Karpas-422 (cell line): ENCODE measurements at regions not wholly inside any gene's neighbourhood (a gene's known extent, or its start where the extent isn't known, plus 50 kb on each side); places are given as distances from the start of the nearest gene placed in this dataset.
"Not testable (repeated sequence)": the region's sequence is repeated elsewhere in the genome, so short reads cannot be mapped to it uniquely, and the experiment has no call there.

Experiments used
- DNase-seq: peaks from one replicate; pipeline ENCODE4 v3.0.0-alpha.2; 2015
- H2AFZ ChIP-seq: fragments of 200-600 bp; sonication (generic); 2 replicates; pipeline ENCODE4 v1.6.1; 2014; ENCODE audit warnings: antibody characterized with exemption, low read length, mixed read lengths
- H3K27ac ChIP-seq: fragments of 200-600 bp; sonication (generic); 2 replicates; pipeline ENCODE4 v1.5.1; 2014; ENCODE audit warnings: mild to moderate bottlenecking, low read length, moderate library complexity
- H3K27me3 ChIP-seq: fragments of 200-600 bp; sonication (generic); 2 replicates; pipeline ENCODE4 v1.6.1; 2014; ENCODE audit warnings: low read length, mixed read lengths
- H3K36me3 ChIP-seq: fragments of 200-600 bp; sonication (generic); 2 replicates; pipeline ENCODE4 v1.6.1; 2014; ENCODE audit warnings: low read length, mixed read lengths; ENCODE audit not compliant: insufficient read depth
- H3K4me1 ChIP-seq: fragments of 200-600 bp; sonication (generic); 2 replicates; pipeline ENCODE4 v1.6.1; 2014; ENCODE audit warnings: mild to moderate bottlenecking, low read length, mixed read lengths
- H3K4me2 ChIP-seq: fragments of 200-600 bp; sonication (generic); 2 replicates; pipeline ENCODE4 v1.6.1; 2014; ENCODE audit warnings: low read length, low read depth, mild to moderate bottlenecking; ENCODE audit not compliant: poor library complexity, severe bottlenecking
- H3K4me3 ChIP-seq: fragments of 200-600 bp; sonication (generic); 2 replicates; pipeline ENCODE4 v1.5.1; 2014; ENCODE audit warnings: mild to moderate bottlenecking, antibody characterized with exemption, low read length, mixed read lengths
- H3K79me2 ChIP-seq: fragments of 200-600 bp; sonication (generic); 2 replicates; pipeline ENCODE4 v1.6.1; 2014; ENCODE audit warnings: mild to moderate bottlenecking, low read length, mixed read lengths
- H3K9ac ChIP-seq: fragments of 200-600 bp; sonication (generic); 2 replicates; pipeline ENCODE4 v1.6.0; 2014; ENCODE audit warnings: low read length
- H3K9me2 ChIP-seq: fragments of 200-600 bp; sonication (generic), shearing (Covaris generic); replicated peaks from 2 replicates; pipeline ENCODE4 v1.6.0; 2014; ENCODE audit warnings: mild to moderate bottlenecking, low read length, moderate library complexity; ENCODE audit not compliant: insufficient read depth
- H3K9me3 ChIP-seq: fragments of 300-700, 200-600 bp; sonication (generic); 2 replicates; pipeline ENCODE4 v1.6.1; 2014; ENCODE audit warnings: low read length, mixed read lengths
- H4K20me1 ChIP-seq: fragments of 200-600 bp; sonication (generic); 2 replicates; pipeline ENCODE4 v1.6.1; 2014; ENCODE audit warnings: mild to moderate bottlenecking, antibody characterized with exemption, low read length, low read depth; ENCODE audit not compliant: insufficient read depth

DNA sequence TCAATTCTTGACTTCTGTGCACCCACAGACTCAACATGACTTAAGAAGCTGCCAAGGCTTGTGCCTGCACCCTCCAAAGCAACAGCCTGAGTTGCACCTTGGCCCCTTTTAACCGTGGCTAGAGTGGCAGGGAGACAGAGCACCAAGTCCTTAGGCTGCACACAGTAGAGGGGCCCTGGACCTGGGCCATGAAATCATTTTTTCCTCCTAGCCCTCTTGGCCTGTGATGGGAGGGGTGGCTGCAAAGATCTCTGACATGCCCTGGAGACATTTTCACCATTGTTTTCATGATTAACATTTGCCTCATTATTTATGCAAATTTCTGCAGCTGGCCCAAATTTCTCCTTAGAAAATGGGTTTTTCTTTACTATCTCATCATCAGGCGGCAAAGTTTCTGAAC is 836.8 kb downstream of the ZPLD1 start:
- no peaks in the 10 kb centered on the region for H4K20me1 ChIP-seq
- H3K4me1 ChIP-seq, result no peaks in the 10 kb centered on the region
- no peak overlapping the region for H2AFZ ChIP-seq
- no peaks in the 10 kb centered on the region for H3K27me3 ChIP-seq
- H3K4me3 ChIP-seq, result no peak overlapping the region
- no peak overlapping the region for H3K4me2 ChIP-seq
- H3K9me3 ChIP-seq, result peaks cover 11% of the 10 kb centered on the region; the same call in 1 of the 2 replicates
- H3K27ac ChIP-seq, result no peak overlapping the region
- no peak overlapping the region for H3K9ac ChIP-seq
- H3K9me2 ChIP-seq, result no peaks in the 10 kb centered on the region
- no peaks in the 10 kb centered on the region for H3K79me2 ChIP-seq
- no peaks in the 10 kb centered on the region for H3K36me3 ChIP-seq
- no peak for DNase-seq

DNA sequence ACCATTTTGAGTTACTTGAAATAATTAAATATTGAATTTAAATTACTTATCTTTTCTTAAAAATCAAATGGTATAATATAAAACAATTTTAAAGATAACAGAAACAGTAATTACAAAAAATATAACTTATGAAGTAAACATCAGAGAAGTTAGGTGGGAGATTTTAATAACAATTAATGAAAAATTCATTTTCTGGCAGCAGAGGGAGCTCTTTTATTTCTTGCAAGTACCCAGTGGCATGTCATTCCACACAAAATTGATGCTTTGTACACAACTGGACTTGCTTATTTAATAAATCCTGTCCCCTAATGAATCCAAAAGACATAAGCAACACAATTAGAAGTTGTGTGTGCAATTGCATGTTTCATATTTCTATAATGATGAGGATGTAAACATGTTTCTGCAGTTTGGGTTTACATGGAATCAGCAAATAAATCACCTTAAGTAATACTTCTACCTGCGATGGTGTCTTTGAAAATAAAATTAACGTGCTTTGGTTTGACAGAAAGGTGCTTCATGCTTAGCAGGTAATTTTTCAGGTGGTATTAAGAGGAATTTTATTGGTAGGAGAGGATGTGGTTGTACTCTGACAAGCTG is 861.3 kb downstream of the ZPLD1 start:
- no peaks in the 10 kb centered on the region for H3K9me3 ChIP-seq
- no peaks in the 10 kb centered on the region for H3K9me2 ChIP-seq
- no peak overlapping the region for H3K4me2 ChIP-seq
- H3K9ac ChIP-seq, result no peak overlapping the region
- no peaks in the 10 kb centered on the region for H3K4me1 ChIP-seq
- no peaks in the 10 kb centered on the region for H4K20me1 ChIP-seq
- DNase-seq, result peak; percentile 66
- no peak overlapping the region for H3K27ac ChIP-seq
- no peak overlapping the region for H3K4me3 ChIP-seq
- no peak overlapping the region for H2AFZ ChIP-seq
- no peaks in the 10 kb centered on the region for H3K27me3 ChIP-seq
- no peaks in the 10 kb centered on the region for H3K79me2 ChIP-seq
- no peaks in the 10 kb centered on the region for H3K36me3 ChIP-seq

DNA sequence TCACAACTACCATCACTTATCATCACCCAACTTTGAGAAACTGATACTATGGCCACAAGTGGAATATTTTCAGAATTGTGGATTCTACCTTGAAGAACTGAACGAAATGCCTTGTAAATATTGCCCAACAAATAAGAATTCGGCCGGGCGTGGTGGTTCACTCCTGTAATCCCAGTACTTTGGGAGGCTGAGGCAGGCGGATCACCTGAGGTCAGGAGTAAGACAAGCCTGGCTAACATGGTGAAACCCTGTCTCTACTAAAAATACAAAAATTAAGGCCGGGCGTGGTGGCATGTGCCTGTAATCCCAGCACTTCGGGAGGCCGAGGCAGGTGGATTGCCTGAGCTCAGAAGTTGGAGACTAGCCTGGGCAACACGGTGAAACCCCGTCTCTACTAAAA is 862.7 kb downstream of the ZPLD1 start:
- not testable (repeated sequence) for H3K27me3 ChIP-seq, H3K9ac ChIP-seq, H3K4me2 ChIP-seq, H3K9me2 ChIP-seq, H2AFZ ChIP-seq, H3K4me3 ChIP-seq, H3K27ac ChIP-seq, H3K79me2 ChIP-seq, H4K20me1 ChIP-seq, DNase-seq, H3K4me1 ChIP-seq, H3K9me3 ChIP-seq, H3K36me3 ChIP-seq

DNA sequence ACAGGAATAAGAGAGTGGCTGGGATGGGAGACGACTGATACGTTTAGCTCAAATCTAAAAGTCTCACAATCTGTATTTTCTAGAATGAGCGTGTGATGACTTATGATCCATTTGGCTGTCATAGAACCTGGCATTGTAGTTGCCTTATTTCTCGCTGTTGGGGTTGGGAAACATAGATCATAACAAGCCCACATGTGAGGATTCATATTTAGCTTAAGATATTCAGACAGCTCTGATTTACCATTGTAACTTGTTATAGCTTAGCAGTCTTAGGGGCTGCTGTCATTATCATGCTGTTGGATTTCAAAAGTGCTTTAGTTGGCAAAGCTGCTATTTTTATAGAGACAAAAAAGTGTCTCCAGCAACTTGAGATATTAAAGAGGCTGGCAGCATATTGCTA is 871.3 kb downstream of the ZPLD1 start:
- Histone ChIP-seq H3K4me2 (no peak overlapping the region), H3K9ac (no peak overlapping the region), H2AFZ (no peak overlapping the region), H3K36me3 (no peaks in the 10 kb centered on the region), H3K9me3 (peaks cover 8% of the 10 kb centered on the region; the same call in 1 of the 2 replicates), H3K27me3 (no peaks in the 10 kb centered on the region), H3K27ac (no peak overlapping the region), H3K4me3 (no peak overlapping the region), H4K20me1 (no peaks in the 10 kb centered on the region), H3K4me1 (no peaks in the 10 kb centered on the region), H3K79me2 (no peaks in the 10 kb centered on the region), H3K9me2 (no peaks in the 10 kb centered on the region)
- no peak for DNase-seq

DNA sequence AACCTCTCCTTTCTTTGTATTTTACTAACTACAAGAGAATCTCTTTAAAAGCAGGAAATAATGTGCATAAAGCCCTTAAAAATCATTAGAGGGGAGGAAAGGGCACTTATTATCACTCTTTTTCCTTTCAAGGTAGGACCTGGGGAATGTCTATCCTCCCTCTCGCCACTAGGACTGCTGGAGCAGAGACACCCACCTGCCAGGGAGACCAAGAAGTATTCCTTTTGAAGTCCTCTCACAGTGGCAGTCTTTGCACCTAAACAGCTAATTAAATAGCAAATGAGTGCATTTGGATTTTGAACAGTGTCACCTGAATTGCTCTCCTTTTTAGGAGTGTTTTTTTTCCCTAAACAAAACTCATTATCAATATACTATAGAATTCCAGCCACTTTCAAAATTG is 874.1 kb downstream of the ZPLD1 start:
- H3K9me3 ChIP-seq, result peaks cover 4% of the 10 kb centered on the region; the same call in 1 of the 2 replicates
- H3K4me3 ChIP-seq, result no peak overlapping the region
- H3K4me1 ChIP-seq, result no peaks in the 10 kb centered on the region
- H3K27ac ChIP-seq, result no peak overlapping the region
- no peaks in the 10 kb centered on the region for H3K27me3 ChIP-seq
- H3K4me2 ChIP-seq, result no peak overlapping the region
- no peaks in the 10 kb centered on the region for H3K9me2 ChIP-seq
- no peak overlapping the region for H3K9ac ChIP-seq
- no peaks in the 10 kb centered on the region for H4K20me1 ChIP-seq
- H3K79me2 ChIP-seq, result no peaks in the 10 kb centered on the region
- no peak for DNase-seq
- no peak overlapping the region for H2AFZ ChIP-seq
- no peaks in the 10 kb centered on the region for H3K36me3 ChIP-seq

DNA sequence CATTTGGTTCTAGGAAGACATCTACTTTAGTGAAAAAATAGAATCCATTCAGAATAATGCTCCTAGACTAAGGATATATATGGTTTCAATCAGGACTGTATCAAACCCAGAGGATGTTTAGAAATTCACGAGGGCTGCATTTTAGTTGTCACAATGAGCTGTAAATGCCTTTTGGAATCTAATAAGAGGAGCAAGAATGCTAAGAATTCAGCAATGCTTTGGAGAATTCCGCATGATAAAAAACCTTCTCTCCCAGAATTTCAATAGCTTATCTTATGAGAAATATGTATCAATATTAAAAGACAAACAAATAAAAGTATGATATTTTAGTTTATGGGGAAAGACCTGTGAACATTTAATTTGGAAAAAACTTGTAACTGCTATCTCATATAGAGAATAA is 885.1 kb downstream of the ZPLD1 start:
- no peak overlapping the region for H3K27ac ChIP-seq
- no peak for DNase-seq
- no peak overlapping the region for H3K4me3 ChIP-seq
- no peaks in the 10 kb centered on the region for H3K36me3 ChIP-seq
- H4K20me1 ChIP-seq, result no peaks in the 10 kb centered on the region
- peaks cover 8% of the 10 kb centered on the region; the same call in 1 of the 2 replicates for H3K9me3 ChIP-seq
- H3K9ac ChIP-seq, result no peak overlapping the region
- no peaks in the 10 kb centered on the region for H3K9me2 ChIP-seq
- H3K27me3 ChIP-seq, result no peaks in the 10 kb centered on the region
- H3K79me2 ChIP-seq, result no peaks in the 10 kb centered on the region
- no peaks in the 10 kb centered on the region for H3K4me1 ChIP-seq
- H3K4me2 ChIP-seq, result no peak overlapping the region
- no peak overlapping the region for H2AFZ ChIP-seq

DNA sequence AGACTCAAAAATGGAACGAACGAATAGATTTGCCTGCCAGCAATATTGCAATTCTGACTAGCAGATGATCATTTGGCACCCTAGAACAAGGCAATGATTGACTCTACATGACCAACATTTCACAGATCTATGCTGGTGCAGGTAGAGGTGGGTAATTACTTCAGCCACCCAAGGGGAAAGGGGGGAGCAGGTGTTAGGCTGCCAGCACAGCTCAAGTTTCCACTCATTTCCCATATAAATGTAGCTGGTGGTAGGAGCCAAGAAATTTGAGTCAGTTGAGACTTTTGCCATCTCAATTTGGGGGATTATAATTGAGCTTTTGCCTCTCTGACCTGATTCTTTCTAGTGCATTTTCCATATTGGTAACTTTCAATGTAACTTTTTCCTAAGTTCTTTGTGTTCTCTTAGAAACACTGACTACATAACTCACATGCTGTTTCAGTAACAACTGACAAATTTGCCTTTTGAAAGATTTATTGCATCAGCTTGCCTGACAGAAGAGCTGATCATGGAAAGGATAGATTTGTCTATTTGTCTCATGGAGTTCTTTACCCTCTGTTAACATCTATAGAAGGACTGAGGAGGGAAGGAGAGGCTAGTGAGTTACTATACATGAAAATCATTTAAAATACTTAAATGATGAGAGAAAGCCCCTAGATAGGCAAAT is 902.5 kb downstream of the ZPLD1 start:
- Histone ChIP-seq H3K36me3 (no peaks in the 10 kb centered on the region), H3K4me1 (no peaks in the 10 kb centered on the region), H3K27ac (no peak overlapping the region), H3K27me3 (no peaks in the 10 kb centered on the region), H3K9ac (no peak overlapping the region), H3K79me2 (no peaks in the 10 kb centered on the region), H3K9me2 (no peaks in the 10 kb centered on the region), H4K20me1 (no peaks in the 10 kb centered on the region), H3K9me3 (peaks cover 8% of the 10 kb centered on the region), H3K4me3 (no peak overlapping the region), H3K4me2 (no peak overlapping the region), H2AFZ (no peak overlapping the region)
- DNase-seq, result no peak

DNA sequence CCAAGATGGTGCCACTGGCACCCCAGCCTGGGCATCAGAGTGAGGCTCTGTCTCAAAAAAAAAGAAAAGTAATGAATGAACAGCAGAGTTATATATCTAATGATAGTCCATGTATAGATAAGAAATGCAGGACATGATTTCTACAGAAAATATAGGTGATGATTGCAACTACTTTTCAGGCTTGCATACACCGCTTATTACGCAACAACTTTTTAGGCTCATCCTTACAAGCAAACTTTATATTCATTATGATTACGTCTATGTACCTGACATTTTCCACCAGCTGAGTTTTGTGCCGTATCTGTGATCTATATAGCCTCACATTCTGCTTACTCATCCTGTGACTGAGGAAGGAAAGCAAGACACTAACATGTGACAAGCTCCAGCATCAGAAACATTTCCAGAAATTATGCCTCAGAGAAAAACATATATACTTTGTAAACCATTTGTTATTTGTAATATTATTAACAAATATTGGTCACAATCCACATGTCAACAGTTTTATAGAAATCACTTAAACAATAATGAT is 906.3 kb downstream of the ZPLD1 start:
- DNase-seq, result no peak
- Histone ChIP-seq H3K4me1 (no peaks in the 10 kb centered on the region), H3K27me3 (no peaks in the 10 kb centered on the region), H3K79me2 (no peaks in the 10 kb centered on the region), H3K9ac (no peak overlapping the region), H3K4me3 (no peak overlapping the region), H3K9me3 (peaks cover 13% of the 10 kb centered on the region), H3K27ac (no peak overlapping the region), H4K20me1 (no peaks in the 10 kb centered on the region), H2AFZ (no peak overlapping the region), H3K36me3 (no peaks in the 10 kb centered on the region), H3K9me2 (no peaks in the 10 kb centered on the region), H3K4me2 (no peak overlapping the region)
